Activated CD4-positive, alpha-beta T cell treated with anti-CD3 and anti-CD28 coated beads for 48 hours (primary cell): ENCODE measurements at regions not wholly inside any gene's neighbourhood (a gene's known extent, or its start where the extent isn't known, plus 50 kb on each side); places are given as distances from the start of the nearest gene placed in this dataset.

Experiments
- DNase-seq: peaks from one replicate; pipeline ENCODE4 v3.0.0-alpha.2; 2020

GRCh38 chr6:90401933-90402830 lies 105.5 kb upstream of the BACH2 start:
- peak; percentile 42 for DNase-seq

GRCh38 chr6:90399970-90400369 lies 103.3 kb upstream of the BACH2 start:
- DNase-seq: peak; percentile 60

GRCh38 chr6:90397929-90398674 lies 101.5 kb upstream of the BACH2 start:
- DNase-seq: peak; percentile 90

- DNase-seq: no peak
These were observed 100.4 kb upstream of the BACH2 start for GRCh38 chr6:90397047-90397446.

- DNase-seq: peak; percentile 83
These were observed 96.7 kb upstream of the BACH2 start for GRCh38 chr6:90393232-90393884.

- DNase-seq: no peak
These were observed 93.7 kb upstream of the BACH2 start for GRCh38 chr6:90390379-90390778.

- DNase-seq: peak; percentile 63
These were observed 91.8 kb upstream of the BACH2 start for GRCh38 chr6:90388395-90388794.

GRCh38 chr6:90387826-90388225 lies 91.2 kb upstream of the BACH2 start:
- no peak for DNase-seq

GRCh38 chr6:90387383-90387775 lies 90.7 kb upstream of the BACH2 start:
- no peak for DNase-seq

GRCh38 chr6:90386399-90387382 lies 90.0 kb upstream of the BACH2 start:
- no peak for DNase-seq

- no peak for DNase-seq
These were observed 89.2 kb upstream of the BACH2 start for GRCh38 chr6:90385759-90386313.

GRCh38 chr6:90384720-90385119 lies 88.1 kb upstream of the BACH2 start:
- no peak for DNase-seq

GRCh38 chr6:90383196-90383822 lies 86.7 kb upstream of the BACH2 start:
- DNase-seq: no peak

GRCh38 chr6:90382760-90383159 lies 86.1 kb upstream of the BACH2 start:
- no peak for DNase-seq

GRCh38 chr6:90375681-90376439 lies 79.2 kb upstream of the BACH2 start:
- DNase-seq: no peak

GRCh38 chr6:90374201-90374600 lies 77.6 kb upstream of the BACH2 start:
- no peak for DNase-seq

- no peak for DNase-seq
These were observed 76.2 kb upstream of the BACH2 start for GRCh38 chr6:90372885-90373284.

GRCh38 chr6:90372450-90372849 lies 75.8 kb upstream of the BACH2 start:
- no peak for DNase-seq

GRCh38 chr6:90370493-90370959 lies 73.9 kb upstream of the BACH2 start:
- DNase-seq: no peak

GRCh38 chr6:90369651-90370050 lies 73.0 kb upstream of the BACH2 start:
- no peak for DNase-seq
